GM23338 (cell line): ENCODE measurements at regions not wholly inside any gene's neighbourhood (a gene's known extent, or its start where the extent isn't known, plus 50 kb on each side); places are given as distances from the start of the nearest gene placed in this dataset.

ENCODE experiments used
- ATAC-seq: fragments of 200-7000 bp; cut with Tn5 transposase; 3 replicates; pipeline ENCODE4 v1.9.1; 2020
- DNase-seq: peaks from one replicate; pipeline ENCODE4 v3.0.0-alpha.2; 2015; ENCODE audit warnings: low spot score
- H2AFZ ChIP-seq: fragments of 200-600 bp; sonication (generic); 2 replicates; pipeline ENCODE4 v1.8.0; 2016; ENCODE audit warnings: antibody characterized with exemption, mild to moderate bottlenecking, moderate library complexity
- H3F3A ChIP-seq: fragments of 200-600 bp; sonication (generic); replicated peaks from 2 replicates; pipeline ENCODE4 v1.8.0; 2017; ENCODE audit warnings: antibody characterized with exemption, mixed run types, low read depth
- H3K27ac ChIP-seq: fragments of 200-600 bp; sonication (generic); 2 replicates; pipeline ENCODE4 v1.6.1; 2016; ENCODE audit warnings: low read depth
- H3K27me3 ChIP-seq: fragments of 200-600 bp; sonication (generic); 2 replicates; pipeline ENCODE4 v1.8.0; 2016; ENCODE audit warnings: mild to moderate bottlenecking, mixed run types, moderate library complexity; ENCODE audit not compliant: insufficient read depth
- H3K36me3 ChIP-seq: fragments of 200-600 bp; sonication (generic); 2 replicates; pipeline ENCODE4 v1.8.0; 2016; ENCODE audit warnings: mild to moderate bottlenecking; ENCODE audit not compliant: insufficient read depth
- H3K4me1 ChIP-seq: fragments of 200-600 bp; sonication (generic); 2 replicates; pipeline ENCODE4 v1.8.0; 2016; ENCODE audit warnings: mild to moderate bottlenecking, moderate library complexity; ENCODE audit not compliant: insufficient read depth
- H3K4me2 ChIP-seq: fragments of 200-600 bp; sonication (generic); 2 replicates; pipeline ENCODE4 v1.7.1; 2017; ENCODE audit warnings: mixed run types
- H3K4me3 ChIP-seq: fragments of 200-600 bp; sonication (generic); 2 replicates; pipeline ENCODE4 v1.6.1; 2016; ENCODE audit warnings: mixed run types
- H3K79me2 ChIP-seq: fragments of 200-600 bp; sonication (generic); replicated peaks from 2 replicates; pipeline ENCODE4 v1.8.0; 2017; ENCODE audit warnings: mild to moderate bottlenecking; ENCODE audit not compliant: insufficient read depth
- H3K9me2 ChIP-seq: fragments of 200-600 bp; sonication (generic); 2 replicates; pipeline ENCODE4 v1.8.0; 2017; ENCODE audit not compliant: insufficient read depth
- H4K20me1 ChIP-seq: fragments of 200-600 bp; sonication (generic); replicated peaks from 2 replicates; pipeline ENCODE4 v1.8.0; 2017; ENCODE audit warnings: mild to moderate bottlenecking; ENCODE audit not compliant: insufficient read depth
- H3K27ac Mint-ChIP-seq: 2 replicates; pipeline ENCODE4 v1.8.0; 2020; ENCODE audit warnings: inconsistent platforms, mild to moderate bottlenecking, moderate library complexity, mixed read lengths
- H3K27me3 Mint-ChIP-seq: 3 replicates; pipeline ENCODE4 v1.8.0; 2022; ENCODE audit warnings: low read depth, mild to moderate bottlenecking, moderate library complexity, mixed read lengths, inconsistent platforms; ENCODE audit not compliant: insufficient read depth, poor library complexity
- H3K36me3 Mint-ChIP-seq: 3 replicates; pipeline ENCODE4 v1.8.0; 2021; ENCODE audit warnings: low read depth, mild to moderate bottlenecking, inconsistent platforms, moderate library complexity, mixed read lengths
- H3K4me1 Mint-ChIP-seq: 3 replicates; pipeline ENCODE4 v1.8.0; 2020; ENCODE audit warnings: mild to moderate bottlenecking, inconsistent platforms, mixed read lengths
- H3K4me3 Mint-ChIP-seq: 3 replicates; pipeline ENCODE4 v1.8.0; 2021; ENCODE audit warnings: moderate library complexity, mild to moderate bottlenecking, inconsistent platforms, mixed read lengths
- H3K9me3 Mint-ChIP-seq: 3 replicates; pipeline ENCODE4 v1.8.0; 2020; ENCODE audit warnings: moderate library complexity, mild to moderate bottlenecking, inconsistent platforms, mixed read lengths
- CREB1 ChIP-seq: fragments of 250-450 bp; sonication (Bioruptor Pico); IDR thresholded peaks from 2 replicates; pipeline ENCODE4 v1.5.0; 2020; ENCODE audit warnings: low read depth, mild to moderate bottlenecking, moderate library complexity
- ETS1 ChIP-seq: IDR thresholded peaks from 2 replicates; pipeline ENCODE4 v1.6.1; 2016; ENCODE audit warnings: antibody characterized with exemption
- EZH2phosphoT487 ChIP-seq: fragments of 200-600 bp; sonication (generic); IDR thresholded peaks from one replicate; pipeline ENCODE4 v1.8.1; 2018; ENCODE audit warnings: antibody characterized with exemption; ENCODE audit not compliant: unreplicated experiment
- JUNB ChIP-seq: IDR thresholded peaks from one replicate; pipeline ENCODE4 v1.6.1; 2016; ENCODE audit warnings: antibody characterized with exemption; ENCODE audit not compliant: unreplicated experiment
- POLR2AphosphoS5 ChIP-seq: IDR thresholded peaks from 2 replicates; pipeline ENCODE4 v1.6.1; 2016; ENCODE audit warnings: antibody characterized with exemption, low read depth
- STAT1 ChIP-seq: IDR thresholded peaks from one replicate; pipeline ENCODE4 v1.6.1; 2016; ENCODE audit warnings: antibody characterized with exemption; ENCODE audit not compliant: unreplicated experiment
- ZNF114 ChIP-seq: fragments of 250-450 bp; sonication (Bioruptor Pico); IDR thresholded peaks from 2 replicates; pipeline ENCODE4 v1.5.0; 2020; ENCODE audit warnings: mild to moderate bottlenecking, moderate library complexity
- ZNF331 ChIP-seq: fragments of 250-450 bp; sonication (Bioruptor Pico); IDR thresholded peaks from 2 replicates; pipeline ENCODE4 v1.5.0; 2020; ENCODE audit warnings: low read depth, mild to moderate bottlenecking, moderate library complexity
- ZNF462 ChIP-seq: fragments of 250-450 bp; sonication (Bioruptor Pico); IDR thresholded peaks from 2 replicates; pipeline ENCODE4 v1.5.0; 2020; ENCODE audit warnings: mild to moderate bottlenecking, moderate library complexity
- TF ChIP-seq, protein P1 (sequence below), 2 experiments: fragments of 200-600 bp in 1 of 2; sonication (generic) in 1 of 2; conservative IDR thresholded peaks; 2 replicates each; pipeline versions ENCODE4 v1.5.1 to v1.6.1; 2016 to 2017; ENCODE audit warnings: antibody characterized with exemption in 2 of 2, low read depth in 2 of 2, mild to moderate bottlenecking in 2 of 2, moderate library complexity in 1 of 2

DNA sequence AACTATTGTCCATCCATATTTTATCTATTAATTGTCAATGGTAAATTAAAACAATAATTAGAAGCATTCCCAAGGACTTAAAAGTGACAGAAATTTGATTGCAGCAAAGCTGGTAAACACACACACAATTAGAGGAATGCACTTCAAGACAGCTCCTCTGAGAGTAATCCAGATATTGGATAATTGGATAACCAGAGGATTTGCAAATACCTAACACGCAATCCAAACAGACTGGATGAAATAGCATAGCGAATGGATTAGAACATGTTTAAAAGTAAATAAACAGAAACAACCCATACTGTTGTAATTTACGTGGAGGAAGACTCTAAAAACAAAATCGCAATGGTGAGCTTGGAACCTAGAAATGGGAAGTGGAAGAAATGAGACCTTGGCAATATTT, 239.8 kb downstream of the METTL4 start:
- H3K4me1 ChIP-seq, result no peaks in the 10 kb centered on the region
- H3K27me3 ChIP-seq, result no peaks in the 10 kb centered on the region
- ATAC-seq, result no peak
- H3K4me1 Mint-ChIP-seq, result no peaks in the 10 kb centered on the region
- no peaks in the 10 kb centered on the region for H4K20me1 ChIP-seq
- no peaks in the 10 kb centered on the region for H3F3A ChIP-seq
- H3K79me2 ChIP-seq, result no peaks in the 10 kb centered on the region
- TF ChIP-seq ETS1, result no peak
- no peak for TF ChIP-seq ZNF331 (CRISPR knock-in tag)
- no peak for TF ChIP-seq CREB1 (CRISPR knock-in tag)
- TF ChIP-seq, protein P1, sequence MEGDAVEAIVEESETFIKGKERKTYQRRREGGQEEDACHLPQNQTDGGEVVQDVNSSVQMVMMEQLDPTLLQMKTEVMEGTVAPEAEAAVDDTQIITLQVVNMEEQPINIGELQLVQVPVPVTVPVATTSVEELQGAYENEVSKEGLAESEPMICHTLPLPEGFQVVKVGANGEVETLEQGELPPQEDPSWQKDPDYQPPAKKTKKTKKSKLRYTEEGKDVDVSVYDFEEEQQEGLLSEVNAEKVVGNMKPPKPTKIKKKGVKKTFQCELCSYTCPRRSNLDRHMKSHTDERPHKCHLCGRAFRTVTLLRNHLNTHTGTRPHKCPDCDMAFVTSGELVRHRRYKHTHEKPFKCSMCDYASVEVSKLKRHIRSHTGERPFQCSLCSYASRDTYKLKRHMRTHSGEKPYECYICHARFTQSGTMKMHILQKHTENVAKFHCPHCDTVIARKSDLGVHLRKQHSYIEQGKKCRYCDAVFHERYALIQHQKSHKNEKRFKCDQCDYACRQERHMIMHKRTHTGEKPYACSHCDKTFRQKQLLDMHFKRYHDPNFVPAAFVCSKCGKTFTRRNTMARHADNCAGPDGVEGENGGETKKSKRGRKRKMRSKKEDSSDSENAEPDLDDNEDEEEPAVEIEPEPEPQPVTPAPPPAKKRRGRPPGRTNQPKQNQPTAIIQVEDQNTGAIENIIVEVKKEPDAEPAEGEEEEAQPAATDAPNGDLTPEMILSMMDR (conservative IDR thresholded peaks at IDR 0.05; ENCODE audit: low read depth in 2 of 2), result no peak
- TF ChIP-seq JUNB, result no peak
- TF ChIP-seq STAT1, result no peak
- no peak for TF ChIP-seq EZH2phosphoT487
- TF ChIP-seq ZNF114, result no peak
- TF ChIP-seq POLR2AphosphoS5, result no peak
- TF ChIP-seq ZNF462 (CRISPR knock-in tag), result no peak
- no peaks in the 10 kb centered on the region for H3K27me3 Mint-ChIP-seq
- no peak overlapping the region for H3K4me3 ChIP-seq
- no peak overlapping the region for H3K27ac ChIP-seq
- H2AFZ ChIP-seq, result no peak overlapping the region
- no peaks in the 10 kb centered on the region for H3K36me3 Mint-ChIP-seq
- H3K4me3 Mint-ChIP-seq, result no peak overlapping the region
- H3K4me2 ChIP-seq, result no peak overlapping the region
- no peaks in the 10 kb centered on the region for H3K36me3 ChIP-seq
- DNase-seq, result no peak
- H3K27ac Mint-ChIP-seq, result no peak overlapping the region
- no peaks in the 10 kb centered on the region; the same call in 1 of the 2 replicates for H3K9me2 ChIP-seq
- H3K9me3 Mint-ChIP-seq, result no peaks in the 10 kb centered on the region
